Occipital lobe (tissue), 1 donor: ENCODE measurements at regions not wholly inside any gene's neighbourhood (a gene's known extent, or its start where the extent isn't known, plus 50 kb on each side); places are given as distances from the start of the nearest gene placed in this dataset.

Source experiments
- DNase-seq: peaks from one replicate; lab custom pipeline; 2025; lab: John Stamatoyannopoulos, UW

- DNase-seq: no peak
Measured at GRCh38 chr6:26284537-26285142, 80.4 kb upstream of the BTN3A2 start.

GRCh38 chr6:26285143-26286134, 79.6 kb upstream of the BTN3A2 start:
- DNase-seq: peak; percentile 93

DNA sequence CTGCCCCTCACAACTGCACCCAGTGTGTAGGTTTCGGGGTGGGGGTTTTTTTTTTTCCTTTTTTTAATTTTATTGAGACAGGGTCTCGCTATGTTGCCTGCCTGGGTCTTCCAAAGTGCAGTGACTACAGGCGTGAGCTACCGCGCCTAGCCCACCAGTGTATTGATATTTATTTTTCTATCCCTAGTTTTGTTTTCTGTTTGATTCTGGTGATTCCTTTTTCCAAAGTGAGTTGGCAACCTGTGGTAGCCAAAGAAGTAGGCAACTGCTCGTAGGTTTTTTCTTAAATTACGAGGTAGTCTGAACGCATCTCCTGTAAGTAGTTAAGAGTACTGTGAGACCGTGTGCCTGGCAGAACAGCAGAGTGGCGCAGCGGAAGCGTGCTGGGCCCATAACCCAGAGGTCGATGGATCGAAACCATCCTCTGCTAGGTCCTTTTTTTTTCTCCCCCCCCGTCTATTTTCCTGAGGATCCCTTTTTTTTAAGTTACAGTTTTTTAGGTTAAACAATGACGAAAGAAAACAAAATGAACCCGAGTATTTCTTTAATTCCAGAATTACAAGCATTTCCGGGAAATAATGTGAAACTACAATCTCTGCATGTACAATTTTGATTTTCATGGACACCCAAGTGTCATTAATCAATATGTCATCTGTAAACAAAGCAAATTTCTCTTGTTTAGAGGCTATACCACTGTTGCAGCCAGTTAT, 78.7 kb upstream of the BTN3A2 start:
- peak; percentile 46 for DNase-seq

GRCh38 chr6:26288155-26288554, 76.8 kb upstream of the BTN3A2 start:
- no peak for DNase-seq

DNA sequence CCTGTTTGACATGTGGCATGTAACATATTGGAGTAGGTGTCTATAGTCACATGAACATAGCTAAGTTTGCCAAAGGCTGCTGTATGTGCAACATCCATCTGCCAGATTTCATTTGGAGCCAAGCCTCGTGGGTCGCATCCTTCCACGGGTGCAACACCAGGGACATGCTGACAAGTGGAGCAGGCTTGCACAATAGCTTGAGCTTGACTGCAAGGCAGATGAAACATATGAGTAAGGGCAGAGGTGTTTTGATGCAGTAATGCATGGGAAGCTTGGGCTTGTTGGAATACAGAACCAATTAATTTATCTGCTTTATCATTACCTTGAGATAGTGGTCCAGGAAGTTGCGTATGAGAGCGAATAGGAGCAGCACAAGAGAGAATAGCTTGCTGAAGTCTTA, 74.1 kb upstream of the BTN3A2 start:
- DNase-seq: no peak

DNA sequence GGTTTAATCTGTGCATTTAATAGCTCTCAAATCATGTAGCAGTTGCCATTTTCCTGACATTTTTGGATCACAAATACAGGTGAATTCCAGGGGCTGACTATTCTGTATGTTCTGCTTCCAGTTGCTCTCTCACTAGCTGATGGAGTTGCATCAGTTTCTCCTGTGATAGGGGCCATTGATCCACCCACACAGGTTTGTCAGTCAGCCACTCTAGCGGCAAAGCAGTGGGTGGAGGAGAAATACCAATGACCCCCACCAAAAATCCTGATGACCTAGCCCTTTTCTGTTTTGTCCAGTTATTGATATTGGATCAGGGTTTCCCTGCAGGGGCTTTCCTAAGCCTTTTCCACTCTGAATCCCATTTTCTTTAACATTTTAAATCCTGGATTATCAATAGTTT, 72.3 kb upstream of the BTN3A2 start:
- DNase-seq: no peak

DNA sequence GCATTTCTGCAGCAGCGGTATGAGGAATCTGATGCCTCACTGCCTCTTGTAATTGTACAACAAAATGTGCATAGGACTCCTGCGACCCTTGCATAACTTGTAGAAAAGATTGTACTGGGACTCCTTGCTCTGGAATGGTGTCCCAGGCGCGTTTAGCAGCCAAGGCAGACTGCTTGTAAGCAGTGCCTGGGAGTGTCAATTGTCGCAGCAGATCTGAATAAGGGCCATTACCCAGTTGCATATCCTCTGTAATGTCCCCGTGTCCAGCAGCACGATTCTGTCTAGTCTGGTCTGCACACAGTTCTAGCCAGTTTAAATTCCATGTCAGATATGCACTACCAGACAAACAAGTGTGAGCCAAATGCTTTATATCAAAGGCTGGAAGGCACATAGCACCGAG, 70.7 kb upstream of the BTN3A2 start:
- no peak for DNase-seq

GRCh38 chr6:26295691-26296555, 69.1 kb upstream of the BTN3A2 start:
- no peak for DNase-seq

DNA sequence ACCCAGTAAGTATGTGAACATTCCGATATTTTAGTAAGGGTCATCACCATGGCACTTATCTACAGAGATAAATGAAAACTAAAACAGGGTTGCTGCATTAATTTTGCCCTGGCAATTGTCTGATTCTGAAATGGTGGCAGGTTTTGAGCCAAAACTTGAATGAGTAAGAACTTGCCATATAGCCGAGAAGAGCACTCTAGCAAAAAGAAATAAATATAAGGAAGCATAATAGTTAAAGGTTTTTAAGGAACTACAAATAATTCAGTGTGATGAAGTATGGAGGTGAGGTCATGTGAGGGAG, 68.5 kb upstream of the BTN3A2 start:
- DNase-seq: no peak

DNA sequence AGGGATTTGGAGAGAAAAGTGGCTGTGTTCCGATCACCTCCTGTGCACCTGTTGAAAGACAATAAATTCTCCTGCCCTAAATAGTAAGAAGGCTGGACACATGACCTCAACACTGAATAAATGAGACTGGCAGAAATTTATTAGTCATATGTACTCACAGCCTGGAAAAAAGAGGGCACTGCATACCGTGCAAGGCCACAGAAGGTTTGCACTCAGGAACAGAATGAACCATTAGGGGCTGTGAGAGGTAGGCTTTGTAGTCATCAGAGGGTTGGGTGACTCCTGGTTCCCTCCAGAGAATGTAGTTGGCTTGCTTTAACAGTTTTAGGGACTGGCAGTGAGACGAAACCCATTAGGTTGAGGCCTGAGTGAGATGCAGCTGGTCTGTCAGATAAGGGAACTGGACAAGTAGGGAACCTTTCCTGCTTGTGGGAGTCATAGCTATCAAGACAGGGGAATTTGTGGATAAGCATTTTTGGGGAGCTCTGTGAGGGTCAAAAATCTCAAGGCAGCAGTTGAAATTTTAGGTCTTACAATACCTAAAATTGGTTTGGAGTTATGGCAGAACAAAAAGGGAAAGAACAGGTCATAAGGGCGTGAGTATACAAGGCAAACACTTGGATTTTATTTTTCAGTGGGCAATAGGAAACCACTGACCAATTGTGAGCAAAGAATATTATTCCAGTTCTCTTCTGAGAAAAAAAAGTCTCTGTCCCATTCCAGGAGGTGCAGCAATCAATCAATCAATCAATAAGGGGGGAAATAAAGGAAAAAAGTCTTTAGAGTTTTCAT, 67.9 kb upstream of the BTN3A2 start:
- DNase-seq: no peak

- DNase-seq: no peak
Measured at GRCh38 chr6:26299286-26300042, 65.5 kb upstream of the BTN3A2 start.

GRCh38 chr6:26300043-26300331, 65.0 kb upstream of the BTN3A2 start:
- DNase-seq: no peak

GRCh38 chr6:26300359-26300758, 64.6 kb upstream of the BTN3A2 start:
- DNase-seq: no peak

- DNase-seq: no peak
Measured at GRCh38 chr6:26300828-26301227, 64.2 kb upstream of the BTN3A2 start.

- no peak for DNase-seq
Measured at GRCh38 chr6:26301638-26302037, 63.4 kb upstream of the BTN3A2 start.

DNA sequence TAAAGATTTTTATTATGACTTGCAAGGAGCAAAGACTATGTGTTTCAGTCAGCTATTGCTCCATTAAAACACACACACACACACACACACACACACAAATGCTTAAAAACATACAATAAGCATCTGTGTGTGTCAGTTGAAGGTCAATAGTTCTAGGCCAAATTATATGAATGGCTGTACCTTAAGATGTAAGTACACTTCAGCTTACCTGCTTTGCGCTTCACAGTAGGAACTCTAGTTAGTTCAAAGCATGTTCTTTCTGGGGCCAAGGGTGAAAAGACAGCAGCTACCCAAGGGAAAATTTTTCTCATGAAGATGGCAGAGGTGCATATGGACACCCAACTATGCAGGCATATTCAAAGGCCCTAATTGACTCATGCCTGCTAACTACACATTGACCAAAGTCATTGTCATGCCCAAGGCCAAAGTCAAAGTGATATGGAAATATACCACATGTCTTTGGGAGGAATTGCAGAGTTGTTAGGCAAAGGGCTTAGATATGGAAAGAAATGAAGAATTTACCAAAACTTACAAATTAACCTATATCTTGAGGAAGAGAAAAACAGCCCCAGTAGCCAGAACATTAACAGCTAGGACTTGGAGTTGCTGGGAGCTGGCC, 61.9 kb upstream of the BTN3A2 start:
- DNase-seq: no peak

GRCh38 chr6:26304213-26304796, 60.7 kb upstream of the BTN3A2 start:
- DNase-seq: no peak

- DNase-seq: no peak
Measured at GRCh38 chr6:26304797-26305640, 60.0 kb upstream of the BTN3A2 start.

GRCh38 chr6:26305641-26305969, 59.4 kb upstream of the BTN3A2 start:
- DNase-seq: no peak
